H1 (cell line): ENCODE measurements at regions not wholly inside any gene's neighbourhood (a gene's known extent, or its start where the extent isn't known, plus 50 kb on each side); places are given as distances from the start of the nearest gene placed in this dataset.

Experiments used
- CTCF ChIA-PET: fragments of 300-600 bp; sonication (Branson Sonifier 250); formaldehyde crosslinking; loops from one replicate; lab custom pipeline; 2021; ENCODE audit not compliant: partially characterized antibody; lab: Charles Lee
- POLR2A ChIA-PET: fragments of 300-600 bp; sonication (Branson Sonifier 250); formaldehyde crosslinking; loops from one replicate; lab custom pipeline; 2021; ENCODE audit warnings: inconsistent platforms; ENCODE audit not compliant: partially characterized antibody; lab: Charles Lee
- DNase-seq, 2 experiments: peaks; one replicate each; pipeline versions ENCODE4 v3.0.0 to v3.0.0-alpha.2; 2010 to 2022; ENCODE audit warnings: low spot score in 2 of 2, low read depth in 1 of 2, mixed read lengths in 1 of 2
- FAIRE-seq: peaks from 2 replicates; lab custom pipeline; 2011; peaks lifted over from hg19 to GRCh38; lab: Jason Lieb, UNC
- H2AFZ ChIP-seq: 2 replicates; pipeline ENCODE4 v1.8.1; 2012; ENCODE audit warnings: low read length, inconsistent platforms
- H2AK5ac ChIP-seq: 2 replicates; pipeline ENCODE4 v1.6.1; 2013; ENCODE audit warnings: low read depth, low read length
- H2BK120ac ChIP-seq: replicated peaks from 2 replicates; pipeline ENCODE3; 2013; ENCODE audit warnings: low read depth, low read length, inconsistent platforms
- H2BK12ac ChIP-seq: 2 replicates; pipeline ENCODE4 v1.6.1; 2013; ENCODE audit warnings: low read depth, low read length
- H2BK15ac ChIP-seq: 2 replicates; pipeline ENCODE4 v1.6.1; 2013; ENCODE audit warnings: low read length
- H2BK20ac ChIP-seq: 2 replicates; pipeline ENCODE4 v1.6.1; 2013; ENCODE audit warnings: low read length
- H2BK5ac ChIP-seq: 2 replicates; pipeline ENCODE4 v1.6.1; 2013; ENCODE audit warnings: low read depth, low read length
- H3K14ac ChIP-seq: 2 replicates; pipeline ENCODE4 v1.6.1; 2013; ENCODE audit warnings: inconsistent platforms; ENCODE audit not compliant: insufficient read length
- H3K18ac ChIP-seq: 2 replicates; pipeline ENCODE4 v1.6.1; 2013; ENCODE audit warnings: low read length; ENCODE audit errors: extremely low read depth
- H3K23ac ChIP-seq: 2 replicates; pipeline ENCODE4 v1.6.1; 2013; ENCODE audit warnings: inconsistent platforms; ENCODE audit not compliant: insufficient read length
- H3K23me2 ChIP-seq: 2 replicates; pipeline ENCODE4 v1.6.1; 2013; ENCODE audit warnings: low read depth, low read length
- H3K27ac ChIP-seq: 2 replicates; pipeline ENCODE4 v1.6.1; 2011; ENCODE audit warnings: low read depth, low read length, inconsistent platforms
- H3K27me3 ChIP-seq, 4 experiments: replicated peaks in 1 of 4; 1 replicate in 1 of 4; 2 replicates in 3 of 4; pipeline versions ENCODE4 v1.6.1 to v1.8.1; 2011 to 2013; ENCODE audit warnings: low read length in 3 of 4, mild to moderate bottlenecking in 3 of 4, inconsistent platforms in 2 of 4, mixed read lengths in 2 of 4, moderate library complexity in 1 of 4; ENCODE audit not compliant: control insufficient read depth in 3 of 4, insufficient read depth in 3 of 4; ENCODE audit errors: extremely low read depth in 1 of 4
- H3K36me3 ChIP-seq, 4 experiments: 2 replicates each; pipeline versions ENCODE4 v1.6.1 to v1.8.1; 2011 to 2013; ENCODE audit warnings: mild to moderate bottlenecking in 4 of 4, low read length in 3 of 4, moderate library complexity in 2 of 4, control low read depth in 1 of 4, inconsistent platforms in 1 of 4; ENCODE audit not compliant: insufficient read depth in 4 of 4, control insufficient read depth in 2 of 4
- H3K4ac ChIP-seq: replicated peaks from 2 replicates; pipeline ENCODE3; 2013; ENCODE audit warnings: low read length, low read depth, mixed read lengths, inconsistent platforms; ENCODE audit not compliant: insufficient read length
- H3K4me1 ChIP-seq, 4 experiments: replicated peaks in 1 of 4; 1 replicate in 1 of 4; 2 replicates in 3 of 4; pipeline versions ENCODE4 v1.6.1 to v1.8.1; 2011 to 2013; ENCODE audit warnings: low read length in 3 of 4, inconsistent platforms in 2 of 4, mixed read lengths in 1 of 4; ENCODE audit not compliant: insufficient read depth in 4 of 4, control insufficient read depth in 3 of 4
- H3K4me2 ChIP-seq, 2 experiments: 2 replicates each; pipeline versions ENCODE4 v1.6.1 to v1.8.1; 2011 to 2013; ENCODE audit warnings: low read depth in 2 of 2, low read length in 2 of 2, control low read depth in 1 of 2, inconsistent platforms in 1 of 2, mild to moderate bottlenecking in 1 of 2; ENCODE audit not compliant: insufficient read depth in 1 of 2
- H3K4me3 ChIP-seq, 4 experiments: fragments of 200-600, 300-600 bp in 1 of 4; sonication (generic), shearing (Covaris generic), sonication (Bioruptor Twin) in 1 of 4; 2 replicates each; pipeline versions ENCODE4 v1.5.1 to v1.8.1; 2011 to 2016; ENCODE audit warnings: low read length in 4 of 4, low read depth in 3 of 4, control low read depth in 2 of 4, inconsistent platforms in 2 of 4, mild to moderate bottlenecking in 2 of 4, mixed read lengths in 1 of 4, moderate library complexity in 1 of 4; ENCODE audit not compliant: insufficient read depth in 2 of 4; ENCODE audit errors: extremely low read depth in 1 of 4
- H3K56ac ChIP-seq: replicated peaks from 2 replicates; pipeline ENCODE3; 2013; ENCODE audit warnings: low read depth, mild to moderate bottlenecking, mixed read lengths, low read length, inconsistent platforms; ENCODE audit not compliant: insufficient read length
- H3K79me1 ChIP-seq: 2 replicates; pipeline ENCODE4 v1.6.1; 2013; ENCODE audit warnings: low read depth, low read length, control low read depth
- H3K79me2 ChIP-seq, 2 experiments: 2 replicates each; pipeline versions ENCODE4 v1.6.1 to v1.8.1; 2012 to 2013; ENCODE audit warnings: low read length in 2 of 2, mild to moderate bottlenecking in 2 of 2, inconsistent platforms in 1 of 2; ENCODE audit not compliant: insufficient read depth in 2 of 2, control insufficient read depth in 1 of 2
- H3K9ac ChIP-seq, 4 experiments: replicated peaks in 1 of 4; 1 replicate in 1 of 4; 2 replicates in 3 of 4; pipeline versions ENCODE4 v1.6.1 to v1.8.1; 2011 to 2013; ENCODE audit warnings: low read depth in 3 of 4, low read length in 3 of 4, control low read depth in 2 of 4, mild to moderate bottlenecking in 2 of 4, moderate library complexity in 2 of 4, inconsistent platforms in 1 of 4; ENCODE audit errors: extremely low read depth in 1 of 4
- H3K9me3 ChIP-seq, 2 experiments: 2 replicates each; pipeline versions ENCODE4 v1.6.1 to v1.8.1; 2012 to 2013; ENCODE audit warnings: mild to moderate bottlenecking in 2 of 2, moderate library complexity in 2 of 2, control low read depth in 1 of 2, inconsistent platforms in 1 of 2, low read depth in 1 of 2, low read length in 1 of 2, mixed read lengths in 1 of 2; ENCODE audit not compliant: insufficient read depth in 2 of 2
- H4K20me1 ChIP-seq, 2 experiments: replicated peaks in 1 of 2; 2 replicates each; pipeline versions ENCODE3 to v1.8.1; 2011 to 2013; ENCODE audit warnings: inconsistent platforms in 2 of 2, low read length in 2 of 2, mild to moderate bottlenecking in 1 of 2; ENCODE audit not compliant: insufficient read depth in 2 of 2, control insufficient read depth in 1 of 2
- H4K5ac ChIP-seq: 2 replicates; pipeline ENCODE4 v1.6.1; 2013; ENCODE audit warnings: low read length, low read depth, mixed read lengths, inconsistent platforms; ENCODE audit not compliant: insufficient read length
- H4K8ac ChIP-seq: 2 replicates; pipeline ENCODE4 v1.8.0; 2013; ENCODE audit warnings: mild to moderate bottlenecking, moderate library complexity, low read length, inconsistent platforms; ENCODE audit not compliant: insufficient read depth; ENCODE audit errors: extremely low read depth
- H4K91ac ChIP-seq: replicated peaks from 2 replicates; pipeline ENCODE3; 2013; ENCODE audit warnings: low read length, mixed read lengths, inconsistent platforms; ENCODE audit not compliant: insufficient read length
- BRCA1 ChIP-seq: IDR thresholded peaks from 2 replicates; pipeline ENCODE4 v1.6.1; 2012; ENCODE audit warnings: low read depth, low read length, improper control_type of control experiment
- EP300 ChIP-seq, 2 experiments: IDR thresholded peaks; 1 replicate in 1 of 2; 2 replicates in 1 of 2; pipeline ENCODE4 v1.6.1; 2011 to 2012; ENCODE audit warnings: low read depth in 2 of 2, low read length in 2 of 2, mild to moderate bottlenecking in 2 of 2, borderline replicate concordance in 1 of 2, inconsistent platforms in 1 of 2, moderate library complexity in 1 of 2
- JUND ChIP-seq: IDR thresholded peaks from 2 replicates; pipeline ENCODE4 v1.6.1; 2011; ENCODE audit warnings: mild to moderate bottlenecking, improper control_type of control experiment, low read length
- KDM4A ChIP-seq: IDR thresholded peaks from one replicate; pipeline ENCODE4 v1.7.1; 2012; ENCODE audit warnings: low read depth, mild to moderate bottlenecking, moderate library complexity, low read length, inconsistent platforms; ENCODE audit not compliant: severe bottlenecking
- MAFK ChIP-seq: IDR thresholded peaks from 2 replicates; pipeline ENCODE4 v1.6.1; 2012; ENCODE audit warnings: low read depth, mild to moderate bottlenecking, improper control_type of control experiment, low read length
- POLR2A ChIP-seq, 2 experiments: IDR thresholded peaks; 1 replicate in 1 of 2; 2 replicates in 1 of 2; pipeline ENCODE4 v1.6.1; 2011; ENCODE audit warnings: low read depth in 2 of 2, low read length in 2 of 2, mild to moderate bottlenecking in 2 of 2; ENCODE audit errors: control extremely low read depth in 1 of 2
- RXRA ChIP-seq: IDR thresholded peaks from 2 replicates; pipeline ENCODE4 v1.6.1; 2011; ENCODE audit warnings: low read depth, mild to moderate bottlenecking, low read length, moderate library complexity; ENCODE audit not compliant: insufficient read depth
- SIRT6 ChIP-seq: IDR thresholded peaks from one replicate; pipeline ENCODE4 v1.7.1; 2012; ENCODE audit warnings: low read length, inconsistent platforms
- SP1 ChIP-seq: IDR thresholded peaks from 2 replicates; pipeline ENCODE4 v1.6.1; 2011; ENCODE audit warnings: low read depth, low read length
- SP4 ChIP-seq: IDR thresholded peaks from 2 replicates; pipeline ENCODE4 v1.6.1; 2012; ENCODE audit warnings: low read length, inconsistent platforms
- SRF ChIP-seq: IDR thresholded peaks from 2 replicates; pipeline ENCODE4 v1.6.1; 2011; ENCODE audit warnings: mild to moderate bottlenecking, low read depth, low read length, moderate library complexity
- SUZ12 ChIP-seq: fragments of 200-600 bp; sonication (generic); IDR thresholded peaks from 2 replicates; pipeline ENCODE4 v1.6.1; 2012; ENCODE audit warnings: mild to moderate bottlenecking, inconsistent platforms, low read length, moderate library complexity, mixed read lengths
- TAF1 ChIP-seq: IDR thresholded peaks from 2 replicates; pipeline ENCODE4 v1.6.1; 2011; ENCODE audit warnings: mild to moderate bottlenecking, low read depth, low read length
- ZNF274 ChIP-seq: IDR thresholded peaks from 2 replicates; pipeline ENCODE4 v1.7.0; 2012; ENCODE audit warnings: low read length, borderline replicate concordance; ENCODE audit errors: extremely low read depth
- WGBS, 2 experiments: shearing (Covaris generic) in 1 of 2; methylation state at CpG; one replicate each; pipeline versions ENCODE4 v1.1.6 to v1.1.7; 2013 to 2015; ENCODE audit warnings: low lambda C conversion rate in 2 of 2, mixed read lengths in 2 of 2, inconsistent platforms in 1 of 2, low coverage in 1 of 2, missing lambda C conversion rate in 1 of 2; ENCODE audit not compliant: insufficient replicate concordance in 2 of 2, insufficient coverage in 1 of 2, insufficient read length in 1 of 2; ENCODE audit errors: extremely low coverage in 1 of 2, missing lambda C conversion rate in 1 of 2; 5-methylcytosine and 5-hydroxymethylcytosine counted together

DNA sequence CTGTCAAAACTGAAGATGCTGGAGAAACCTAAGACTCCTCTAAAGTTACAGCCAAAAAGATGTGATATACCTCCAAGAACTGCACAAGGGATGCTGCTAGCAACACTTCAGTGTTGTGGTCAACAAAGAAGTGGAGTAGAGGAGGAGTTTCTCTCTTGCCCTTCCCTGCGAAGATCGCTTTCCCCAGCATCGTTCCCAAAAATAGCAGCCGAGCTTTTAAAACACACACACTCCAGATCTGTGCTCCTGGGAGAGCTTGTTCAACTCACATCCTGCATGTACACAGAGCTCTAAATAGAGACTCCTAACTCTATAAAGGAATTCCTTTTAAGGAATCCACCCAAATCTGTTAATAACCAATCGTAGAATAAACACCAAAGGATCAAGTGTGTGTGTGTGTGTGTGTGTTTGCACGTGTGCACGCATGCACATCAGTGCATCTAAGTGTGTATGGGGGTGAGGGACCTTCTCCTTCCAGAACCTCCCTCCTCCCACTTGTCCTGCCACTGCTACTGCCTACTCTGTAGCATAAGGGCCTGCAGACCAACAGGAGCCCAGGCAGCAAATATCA, 58.5 kb downstream of the PSMG1 start:
- no peak overlapping the region for H3K4ac ChIP-seq
- no peaks in the 10 kb centered on the region for H3K9me3 ChIP-seq
- no peak overlapping the region for H3K4me3 ChIP-seq
- no peaks in the 10 kb centered on the region for H3K36me3 ChIP-seq
- no peak overlapping the region for H3K4me2 ChIP-seq
- H3K27ac ChIP-seq = no peak overlapping the region
- TF ChIP-seq SIRT6 (no peak), EP300 (IDR thresholded peaks at IDR 0.05; ENCODE audit: borderline replicate concordance in 1 of 2, low read depth in 2 of 2, low read length in 2 of 2) (no peak), SP1 (no peak), JUND (no peak), KDM4A (no peak), BRCA1 (no peak), MAFK (no peak), SRF (no peak), SUZ12 (no peak), TAF1 (no peak), ZNF274 (no peak), POLR2A (IDR thresholded peaks at IDR 0.05; ENCODE audit: control extremely low read depth in 1 of 2, low read depth in 2 of 2, low read length in 2 of 2) (no peak), SP4 (no peak), RXRA (no peak)
- CTCF ChIA-PET = interaction anchor here (0.6 to 2.5 kb wide), 9 partner anchors 10 to 657 kb away, joined by 3 to 14 read pairs (median 3); no protein-coding TSS in a partner anchor
- WGBS, 2 experiments = 91% methylated on average over 7 of the region's 7 CpGs; no CpG with 5 or more reads in 1 of the 2 experiments
- no peak overlapping the region for H2BK5ac ChIP-seq
- POLR2A ChIA-PET = no interaction called here
- H3K27me3 ChIP-seq = no peaks in the 10 kb centered on the region
- H4K20me1 ChIP-seq = peaks cover 0 to 5% of the 10 kb centered on the region in 2 experiments
- H2AK5ac ChIP-seq = no peak overlapping the region
- no peak overlapping the region for H3K56ac ChIP-seq
- no peak overlapping the region for H2BK20ac ChIP-seq
- no peak overlapping the region for H2AFZ ChIP-seq
- no peak overlapping the region for H3K9ac ChIP-seq
- H4K5ac ChIP-seq = no peak overlapping the region
- no peak overlapping the region for H2BK120ac ChIP-seq
- peak overlapping the region; percentile 12 for H4K91ac ChIP-seq
- no peak overlapping the region for H3K23ac ChIP-seq
- no peak overlapping the region for H2BK15ac ChIP-seq
- no peak overlapping the region for H2BK12ac ChIP-seq
- DNase-seq (no peak), FAIRE-seq (no peak)
- no peaks in the 10 kb centered on the region; the same call in 1 of the 2 replicates for H3K23me2 ChIP-seq
- H3K4me1 ChIP-seq = peaks cover 0 to 4% (median 2%) of the 10 kb centered on the region in 4 experiments; a peak in 5 of 7 replicates
- no peak overlapping the region for H4K8ac ChIP-seq
- no peak overlapping the region for H3K18ac ChIP-seq
- H3K79me1 ChIP-seq = no peaks in the 10 kb centered on the region
- no peak overlapping the region for H3K14ac ChIP-seq
- H3K79me2 ChIP-seq = no peaks in the 10 kb centered on the region
